H1 (cell line): ENCODE measurements at regions not wholly inside any gene's neighbourhood (a gene's known extent, or its start where the extent isn't known, plus 50 kb on each side); places are given as distances from the start of the nearest gene placed in this dataset.
"Not testable (repeated sequence)": the region's sequence is repeated elsewhere in the genome, so short reads cannot be mapped to it uniquely, and the experiment has no call there.

Experiments used
- CTCF ChIA-PET: fragments of 300-600 bp; sonication (Branson Sonifier 250); formaldehyde crosslinking; loops from one replicate; lab custom pipeline; 2021; ENCODE audit not compliant: partially characterized antibody; lab: Charles Lee
- POLR2A ChIA-PET: fragments of 300-600 bp; sonication (Branson Sonifier 250); formaldehyde crosslinking; loops from one replicate; lab custom pipeline; 2021; ENCODE audit warnings: inconsistent platforms; ENCODE audit not compliant: partially characterized antibody; lab: Charles Lee
- DNase-seq, 2 experiments: peaks; one replicate each; pipeline versions ENCODE4 v3.0.0 to v3.0.0-alpha.2; 2010 to 2022; ENCODE audit warnings: low spot score in 2 of 2, low read depth in 1 of 2, mixed read lengths in 1 of 2
- FAIRE-seq: peaks from 2 replicates; lab custom pipeline; 2011; peaks lifted over from hg19 to GRCh38; lab: Jason Lieb, UNC
- H2AFZ ChIP-seq: 2 replicates; pipeline ENCODE4 v1.8.1; 2012; ENCODE audit warnings: low read length, inconsistent platforms
- H2AK5ac ChIP-seq: 2 replicates; pipeline ENCODE4 v1.6.1; 2013; ENCODE audit warnings: low read depth, low read length
- H2BK120ac ChIP-seq: replicated peaks from 2 replicates; pipeline ENCODE3; 2013; ENCODE audit warnings: low read depth, low read length, inconsistent platforms
- H2BK12ac ChIP-seq: 2 replicates; pipeline ENCODE4 v1.6.1; 2013; ENCODE audit warnings: low read depth, low read length
- H2BK15ac ChIP-seq: 2 replicates; pipeline ENCODE4 v1.6.1; 2013; ENCODE audit warnings: low read length
- H2BK20ac ChIP-seq: 2 replicates; pipeline ENCODE4 v1.6.1; 2013; ENCODE audit warnings: low read length
- H2BK5ac ChIP-seq: 2 replicates; pipeline ENCODE4 v1.6.1; 2013; ENCODE audit warnings: low read depth, low read length
- H3K14ac ChIP-seq: 2 replicates; pipeline ENCODE4 v1.6.1; 2013; ENCODE audit warnings: inconsistent platforms; ENCODE audit not compliant: insufficient read length
- H3K18ac ChIP-seq: 2 replicates; pipeline ENCODE4 v1.6.1; 2013; ENCODE audit warnings: low read length; ENCODE audit errors: extremely low read depth
- H3K23ac ChIP-seq: 2 replicates; pipeline ENCODE4 v1.6.1; 2013; ENCODE audit warnings: inconsistent platforms; ENCODE audit not compliant: insufficient read length
- H3K23me2 ChIP-seq: 2 replicates; pipeline ENCODE4 v1.6.1; 2013; ENCODE audit warnings: low read depth, low read length
- H3K27ac ChIP-seq: 2 replicates; pipeline ENCODE4 v1.6.1; 2011; ENCODE audit warnings: low read depth, low read length, inconsistent platforms
- H3K27me3 ChIP-seq, 4 experiments: replicated peaks in 1 of 4; 1 replicate in 1 of 4; 2 replicates in 3 of 4; pipeline versions ENCODE4 v1.6.1 to v1.8.1; 2011 to 2013; ENCODE audit warnings: low read length in 3 of 4, mild to moderate bottlenecking in 3 of 4, inconsistent platforms in 2 of 4, mixed read lengths in 2 of 4, moderate library complexity in 1 of 4; ENCODE audit not compliant: control insufficient read depth in 3 of 4, insufficient read depth in 3 of 4; ENCODE audit errors: extremely low read depth in 1 of 4
- H3K36me3 ChIP-seq, 4 experiments: 2 replicates each; pipeline versions ENCODE4 v1.6.1 to v1.8.1; 2011 to 2013; ENCODE audit warnings: mild to moderate bottlenecking in 4 of 4, low read length in 3 of 4, moderate library complexity in 2 of 4, control low read depth in 1 of 4, inconsistent platforms in 1 of 4; ENCODE audit not compliant: insufficient read depth in 4 of 4, control insufficient read depth in 2 of 4
- H3K4ac ChIP-seq: replicated peaks from 2 replicates; pipeline ENCODE3; 2013; ENCODE audit warnings: low read length, low read depth, mixed read lengths, inconsistent platforms; ENCODE audit not compliant: insufficient read length
- H3K4me1 ChIP-seq, 4 experiments: replicated peaks in 1 of 4; 1 replicate in 1 of 4; 2 replicates in 3 of 4; pipeline versions ENCODE4 v1.6.1 to v1.8.1; 2011 to 2013; ENCODE audit warnings: low read length in 3 of 4, inconsistent platforms in 2 of 4, mixed read lengths in 1 of 4; ENCODE audit not compliant: insufficient read depth in 4 of 4, control insufficient read depth in 3 of 4
- H3K4me2 ChIP-seq, 2 experiments: 2 replicates each; pipeline versions ENCODE4 v1.6.1 to v1.8.1; 2011 to 2013; ENCODE audit warnings: low read depth in 2 of 2, low read length in 2 of 2, control low read depth in 1 of 2, inconsistent platforms in 1 of 2, mild to moderate bottlenecking in 1 of 2; ENCODE audit not compliant: insufficient read depth in 1 of 2
- H3K4me3 ChIP-seq, 4 experiments: fragments of 200-600, 300-600 bp in 1 of 4; sonication (generic), shearing (Covaris generic), sonication (Bioruptor Twin) in 1 of 4; 2 replicates each; pipeline versions ENCODE4 v1.5.1 to v1.8.1; 2011 to 2016; ENCODE audit warnings: low read length in 4 of 4, low read depth in 3 of 4, control low read depth in 2 of 4, inconsistent platforms in 2 of 4, mild to moderate bottlenecking in 2 of 4, mixed read lengths in 1 of 4, moderate library complexity in 1 of 4; ENCODE audit not compliant: insufficient read depth in 2 of 4; ENCODE audit errors: extremely low read depth in 1 of 4
- H3K56ac ChIP-seq: replicated peaks from 2 replicates; pipeline ENCODE3; 2013; ENCODE audit warnings: low read depth, mild to moderate bottlenecking, mixed read lengths, low read length, inconsistent platforms; ENCODE audit not compliant: insufficient read length
- H3K79me1 ChIP-seq: 2 replicates; pipeline ENCODE4 v1.6.1; 2013; ENCODE audit warnings: low read depth, low read length, control low read depth
- H3K79me2 ChIP-seq, 2 experiments: 2 replicates each; pipeline versions ENCODE4 v1.6.1 to v1.8.1; 2012 to 2013; ENCODE audit warnings: low read length in 2 of 2, mild to moderate bottlenecking in 2 of 2, inconsistent platforms in 1 of 2; ENCODE audit not compliant: insufficient read depth in 2 of 2, control insufficient read depth in 1 of 2
- H3K9ac ChIP-seq, 4 experiments: replicated peaks in 1 of 4; 1 replicate in 1 of 4; 2 replicates in 3 of 4; pipeline versions ENCODE4 v1.6.1 to v1.8.1; 2011 to 2013; ENCODE audit warnings: low read depth in 3 of 4, low read length in 3 of 4, control low read depth in 2 of 4, mild to moderate bottlenecking in 2 of 4, moderate library complexity in 2 of 4, inconsistent platforms in 1 of 4; ENCODE audit errors: extremely low read depth in 1 of 4
- H3K9me3 ChIP-seq, 2 experiments: 2 replicates each; pipeline versions ENCODE4 v1.6.1 to v1.8.1; 2012 to 2013; ENCODE audit warnings: mild to moderate bottlenecking in 2 of 2, moderate library complexity in 2 of 2, control low read depth in 1 of 2, inconsistent platforms in 1 of 2, low read depth in 1 of 2, low read length in 1 of 2, mixed read lengths in 1 of 2; ENCODE audit not compliant: insufficient read depth in 2 of 2
- H4K20me1 ChIP-seq, 2 experiments: replicated peaks in 1 of 2; 2 replicates each; pipeline versions ENCODE3 to v1.8.1; 2011 to 2013; ENCODE audit warnings: inconsistent platforms in 2 of 2, low read length in 2 of 2, mild to moderate bottlenecking in 1 of 2; ENCODE audit not compliant: insufficient read depth in 2 of 2, control insufficient read depth in 1 of 2
- H4K5ac ChIP-seq: 2 replicates; pipeline ENCODE4 v1.6.1; 2013; ENCODE audit warnings: low read length, low read depth, mixed read lengths, inconsistent platforms; ENCODE audit not compliant: insufficient read length
- H4K8ac ChIP-seq: 2 replicates; pipeline ENCODE4 v1.8.0; 2013; ENCODE audit warnings: mild to moderate bottlenecking, moderate library complexity, low read length, inconsistent platforms; ENCODE audit not compliant: insufficient read depth; ENCODE audit errors: extremely low read depth
- H4K91ac ChIP-seq: replicated peaks from 2 replicates; pipeline ENCODE3; 2013; ENCODE audit warnings: low read length, mixed read lengths, inconsistent platforms; ENCODE audit not compliant: insufficient read length
- MAFK ChIP-seq: IDR thresholded peaks from 2 replicates; pipeline ENCODE4 v1.6.1; 2012; ENCODE audit warnings: low read depth, mild to moderate bottlenecking, improper control_type of control experiment, low read length
- WGBS, 2 experiments: shearing (Covaris generic) in 1 of 2; methylation state at CpG; one replicate each; pipeline versions ENCODE4 v1.1.6 to v1.1.7; 2013 to 2015; ENCODE audit warnings: low lambda C conversion rate in 2 of 2, mixed read lengths in 2 of 2, inconsistent platforms in 1 of 2, low coverage in 1 of 2, missing lambda C conversion rate in 1 of 2; ENCODE audit not compliant: insufficient replicate concordance in 2 of 2, insufficient coverage in 1 of 2, insufficient read length in 1 of 2; ENCODE audit errors: extremely low coverage in 1 of 2, missing lambda C conversion rate in 1 of 2; 5-methylcytosine and 5-hydroxymethylcytosine counted together

- H3K23me2 ChIP-seq, H3K4ac ChIP-seq, H4K20me1 ChIP-seq, H3K4me2 ChIP-seq, H4K8ac ChIP-seq, H3K27me3 ChIP-seq, H3K9ac ChIP-seq, H2BK20ac ChIP-seq, H2BK120ac ChIP-seq, H2BK5ac ChIP-seq, H2AK5ac ChIP-seq, H3K56ac ChIP-seq, H2BK12ac ChIP-seq, H2BK15ac ChIP-seq, H3K79me1 ChIP-seq, H3K9me3 ChIP-seq, H4K91ac ChIP-seq, H3K4me1 ChIP-seq, H3K79me2 ChIP-seq, CTCF ChIA-PET, H4K5ac ChIP-seq, H3K23ac ChIP-seq, H3K36me3 ChIP-seq, H3K4me3 ChIP-seq, H2AFZ ChIP-seq, H3K14ac ChIP-seq, H3K27ac ChIP-seq, DNase-seq, H3K18ac ChIP-seq, POLR2A ChIA-PET, FAIRE-seq: not testable (repeated sequence)
- WGBS, 2 experiments: 91% methylated on average over 8 of the region's 8 CpGs; no CpG with 5 or more reads in 1 of the 2 experiments
- peak; percentile 75; the same call in 1 of the 2 replicates for TF ChIP-seq MAFK
- TF ChIP-seq, all 59 proteins: peak for 1; not testable (repeated sequence) for 58
Measured at GRCh38 chr4:189655817-189656216, 284.9 kb upstream of the FRG1 start.
